Neural cell (in vitro differentiated cells): ENCODE measurements at regions not wholly inside any gene's neighbourhood (a gene's known extent, or its start where the extent isn't known, plus 50 kb on each side); places are given as distances from the start of the nearest gene placed in this dataset.

Source experiments
- H2AFZ ChIP-seq: fragments of 200-600, 300-800 bp; sonication (generic), shearing (Covaris generic); 2 replicates; pipeline ENCODE4 v1.6.0; 2014; ENCODE audit warnings: low read depth, mild to moderate bottlenecking, antibody characterized with exemption, low read length, moderate library complexity
- H3F3A ChIP-seq: fragments of 200-600 bp; shearing (Covaris generic); 2 replicates; pipeline ENCODE4 v1.6.1; 2016; ENCODE audit warnings: mild to moderate bottlenecking, moderate library complexity, mixed read lengths, antibody characterized with exemption, low read length; ENCODE audit not compliant: insufficient read depth, poor library complexity, severe bottlenecking
- H3K27ac ChIP-seq: fragments of 200-600, 300-800 bp; sonication (generic), shearing (Covaris generic); 2 replicates; pipeline ENCODE4 v1.5.1; 2014; ENCODE audit warnings: mild to moderate bottlenecking, low read length, moderate library complexity
- H3K27me3 ChIP-seq: fragments of 300-800, 200-600 bp; sonication (generic), shearing (Covaris generic); 2 replicates; pipeline ENCODE4 v1.6.0; 2014; ENCODE audit warnings: mild to moderate bottlenecking, low read depth, low read length, moderate library complexity; ENCODE audit not compliant: insufficient read depth
- H3K36me3 ChIP-seq: fragments of 300-800, 200-600 bp; sonication (generic), shearing (Covaris generic); 2 replicates; pipeline ENCODE4 v1.5.1; 2014; ENCODE audit warnings: mild to moderate bottlenecking, antibody characterized with exemption, low read length, moderate library complexity; ENCODE audit not compliant: insufficient read depth
- H3K4me2 ChIP-seq: fragments of 300-800, 200-600 bp; sonication (generic), shearing (Covaris generic); 2 replicates; pipeline ENCODE4 v1.6.0; 2014; ENCODE audit warnings: mild to moderate bottlenecking, low read length
- H3K4me3 ChIP-seq: fragments of 300-800, 200-600 bp; sonication (generic), shearing (Covaris generic); 2 replicates; pipeline ENCODE4 v1.5.1; 2014; ENCODE audit warnings: mild to moderate bottlenecking, low read length, moderate library complexity
- H3K79me2 ChIP-seq: fragments of 200-600 bp; shearing (Covaris generic); replicated peaks from 2 replicates; pipeline ENCODE4 v1.6.0; 2014; ENCODE audit warnings: mild to moderate bottlenecking, low read length, moderate library complexity; ENCODE audit not compliant: insufficient read depth
- H3K9ac ChIP-seq: fragments of 300-800, 200-600 bp; sonication (generic), shearing (Covaris generic); 2 replicates; pipeline ENCODE4 v1.6.1; 2016; ENCODE audit warnings: mild to moderate bottlenecking, low read length, mixed read lengths
- H3K9me2 ChIP-seq: fragments of 200-600 bp; shearing (Covaris generic); 2 replicates; pipeline ENCODE4 v1.6.1; 2016; ENCODE audit warnings: mild to moderate bottlenecking, low read length, mixed read lengths; ENCODE audit not compliant: insufficient read depth
- H3K9me3 ChIP-seq: fragments of 200-600, 300-800 bp; sonication (generic), shearing (Covaris generic); 2 replicates; pipeline ENCODE4 v1.6.1; 2016; ENCODE audit warnings: mild to moderate bottlenecking, mixed run types, low read length, moderate library complexity, mixed read lengths
- H4K20me1 ChIP-seq: fragments of 200-600 bp; shearing (Covaris generic); 2 replicates; pipeline ENCODE4 v1.6.1; 2016; ENCODE audit warnings: mild to moderate bottlenecking, mixed run types; ENCODE audit not compliant: insufficient read depth
- EP300 ChIP-seq: fragments of 450-650 bp; conservative IDR thresholded peaks from 2 replicates; pipeline ENCODE4 v1.6.1; 2014; ENCODE audit warnings: antibody characterized with exemption, mild to moderate bottlenecking, moderate library complexity; ENCODE audit not compliant: poor library complexity, severe bottlenecking
- EZH2 ChIP-seq: fragments of 200-600, 300-800 bp; shearing (Covaris generic), sonication (generic); IDR thresholded peaks from 2 replicates; pipeline ENCODE4 v1.6.1; 2014; ENCODE audit warnings: antibody characterized with exemption, low read length, borderline replicate concordance, mild to moderate bottlenecking; ENCODE audit not compliant: insufficient read depth, poor library complexity, severe bottlenecking
- MXI1 ChIP-seq: fragments of 450-650 bp; conservative IDR thresholded peaks from 2 replicates; pipeline ENCODE4 v1.6.1; 2014; ENCODE audit warnings: antibody characterized with exemption, mild to moderate bottlenecking; ENCODE audit not compliant: poor library complexity, severe bottlenecking
- POLR2AphosphoS5 ChIP-seq: IDR thresholded peaks from 2 replicates; pipeline ENCODE4 v1.6.1; 2012
- RAD21 ChIP-seq: fragments of 450-650 bp; conservative IDR thresholded peaks from 2 replicates; pipeline ENCODE4 v1.6.1; 2014; ENCODE audit warnings: antibody characterized with exemption, mild to moderate bottlenecking, moderate library complexity
- REST ChIP-seq: IDR thresholded peaks from 2 replicates; pipeline ENCODE4 v1.6.1; 2012; ENCODE audit warnings: borderline replicate concordance
- SMC3 ChIP-seq: fragments of 450-650 bp; conservative IDR thresholded peaks from 2 replicates; pipeline ENCODE4 v1.6.1; 2014; ENCODE audit warnings: antibody characterized with exemption, mild to moderate bottlenecking, moderate library complexity; ENCODE audit not compliant: poor library complexity
- TAF1 ChIP-seq: IDR thresholded peaks from 2 replicates; pipeline ENCODE4 v1.6.1; 2012; ENCODE audit warnings: low read depth
- TF ChIP-seq, protein P1 (sequence below): fragments of 450-650 bp; IDR thresholded peaks from 2 replicates; pipeline ENCODE4 v1.5.1; 2014; ENCODE audit warnings: antibody characterized with exemption, mild to moderate bottlenecking, moderate library complexity; ENCODE audit not compliant: poor library complexity, severe bottlenecking

DNA sequence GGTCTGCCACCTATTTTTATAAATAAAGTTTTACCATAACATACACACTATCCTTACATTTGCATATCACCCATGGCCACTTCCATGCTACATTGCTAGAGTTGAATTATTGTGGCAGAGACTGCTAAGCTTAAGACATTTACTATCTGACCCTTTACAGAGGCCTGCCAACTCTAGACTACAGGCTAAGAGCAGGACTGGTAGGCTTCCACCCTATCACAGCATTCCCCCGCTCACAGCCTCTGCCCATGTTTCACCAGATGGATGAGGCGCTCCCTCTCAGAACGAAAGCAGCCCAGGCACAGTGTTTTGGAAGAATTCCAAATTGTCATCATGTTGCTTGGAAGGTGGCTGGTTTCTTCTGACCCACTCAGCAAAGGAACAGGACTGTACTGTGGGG is 91.7 kb upstream of the SLC35G4 start:
- no peak overlapping the region for H3K9ac ChIP-seq
- H3K36me3 ChIP-seq: no peaks in the 10 kb centered on the region
- H4K20me1 ChIP-seq: no peaks in the 10 kb centered on the region
- H3K4me2 ChIP-seq: no peak overlapping the region
- no peaks in the 10 kb centered on the region for H3K9me2 ChIP-seq
- H3K27me3 ChIP-seq: no peaks in the 10 kb centered on the region
- H3K27ac ChIP-seq: no peak overlapping the region
- H3K79me2 ChIP-seq: no peaks in the 10 kb centered on the region
- H3K4me3 ChIP-seq: no peak overlapping the region
- no peaks in the 10 kb centered on the region for H3F3A ChIP-seq
- TF ChIP-seq RAD21 (no peak), POLR2AphosphoS5 (no peak), SMC3 (no peak), TAF1 (no peak), REST (no peak), EZH2 (no peak), MXI1 (no peak), EP300 (no peak)
- TF ChIP-seq, protein P1, sequence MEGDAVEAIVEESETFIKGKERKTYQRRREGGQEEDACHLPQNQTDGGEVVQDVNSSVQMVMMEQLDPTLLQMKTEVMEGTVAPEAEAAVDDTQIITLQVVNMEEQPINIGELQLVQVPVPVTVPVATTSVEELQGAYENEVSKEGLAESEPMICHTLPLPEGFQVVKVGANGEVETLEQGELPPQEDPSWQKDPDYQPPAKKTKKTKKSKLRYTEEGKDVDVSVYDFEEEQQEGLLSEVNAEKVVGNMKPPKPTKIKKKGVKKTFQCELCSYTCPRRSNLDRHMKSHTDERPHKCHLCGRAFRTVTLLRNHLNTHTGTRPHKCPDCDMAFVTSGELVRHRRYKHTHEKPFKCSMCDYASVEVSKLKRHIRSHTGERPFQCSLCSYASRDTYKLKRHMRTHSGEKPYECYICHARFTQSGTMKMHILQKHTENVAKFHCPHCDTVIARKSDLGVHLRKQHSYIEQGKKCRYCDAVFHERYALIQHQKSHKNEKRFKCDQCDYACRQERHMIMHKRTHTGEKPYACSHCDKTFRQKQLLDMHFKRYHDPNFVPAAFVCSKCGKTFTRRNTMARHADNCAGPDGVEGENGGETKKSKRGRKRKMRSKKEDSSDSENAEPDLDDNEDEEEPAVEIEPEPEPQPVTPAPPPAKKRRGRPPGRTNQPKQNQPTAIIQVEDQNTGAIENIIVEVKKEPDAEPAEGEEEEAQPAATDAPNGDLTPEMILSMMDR: no peak
- H3K9me3 ChIP-seq: no peaks in the 10 kb centered on the region
- no peak overlapping the region for H2AFZ ChIP-seq

GRCh38 chr18:11516751-11517503 is 92.5 kb upstream of the SLC35G4 start:
- H3K4me2 ChIP-seq: no peak overlapping the region

More at GRCh38 chr18:11516751-11517503, 92.5 kb upstream of the SLC35G4 start:
- Histone ChIP-seq H3K9me2 (no peaks in the 10 kb centered on the region), H3K9me3 (no peaks in the 10 kb centered on the region), H3K27ac (no peak overlapping the region), H3K9ac (no peak overlapping the region), H4K20me1 (no peaks in the 10 kb centered on the region), H3K27me3 (no peaks in the 10 kb centered on the region), H3F3A (no peaks in the 10 kb centered on the region), H3K4me3 (no peak overlapping the region), H3K79me2 (no peaks in the 10 kb centered on the region), H3K36me3 (no peaks in the 10 kb centered on the region), H2AFZ (no peak overlapping the region)
- TF ChIP-seq EZH2 (no peak), SMC3 (no peak), REST (no peak), MXI1 (no peak), EP300 (no peak)
